H9 (cell line): ENCODE measurements at regions not wholly inside any gene's neighbourhood (a gene's known extent, or its start where the extent isn't known, plus 50 kb on each side); places are given as distances from the start of the nearest gene placed in this dataset.

Experiments
- DNase-seq: peaks from one replicate; pipeline ENCODE4 v3.0.0-alpha.2; 2017
- H2AFZ ChIP-seq: one replicate; pipeline ENCODE4 v1.6.1; 2013; ENCODE audit warnings: mild to moderate bottlenecking, low read length, control low read depth, moderate library complexity
- H2AK5ac ChIP-seq: 2 replicates; pipeline ENCODE4 v1.6.1; 2013; ENCODE audit warnings: low read length, control low read depth, mixed read lengths; ENCODE audit not compliant: insufficient read length
- H2BK120ac ChIP-seq: one replicate; pipeline ENCODE4 v1.6.1; 2013; ENCODE audit warnings: low read depth, mild to moderate bottlenecking, low read length, control low read depth, inconsistent platforms; ENCODE audit not compliant: poor library complexity, severe bottlenecking
- H2BK12ac ChIP-seq: 2 replicates; pipeline ENCODE4 v1.6.1; 2013; ENCODE audit warnings: low read length, control low read depth, mixed read lengths, low read depth; ENCODE audit not compliant: insufficient read length
- H2BK15ac ChIP-seq: 2 replicates; pipeline ENCODE4 v1.6.1; 2013; ENCODE audit warnings: low read depth, low read length, control low read depth
- H2BK20ac ChIP-seq: one replicate; pipeline ENCODE4 v1.6.1; 2013; ENCODE audit warnings: low read depth, mild to moderate bottlenecking, low read length, control low read depth, inconsistent platforms; ENCODE audit not compliant: poor library complexity, severe bottlenecking
- H2BK5ac ChIP-seq: 2 replicates; pipeline ENCODE4 v1.6.1; 2013; ENCODE audit warnings: low read length, control low read depth, mixed read lengths; ENCODE audit not compliant: insufficient read length
- H3K14ac ChIP-seq: 2 replicates; pipeline ENCODE4 v1.6.1; 2013; ENCODE audit warnings: low read length, control low read depth; ENCODE audit not compliant: insufficient read depth
- H3K18ac ChIP-seq: 2 replicates; pipeline ENCODE4 v1.6.1; 2013; ENCODE audit warnings: low read depth, mild to moderate bottlenecking, mixed read lengths, low read length, control low read depth; ENCODE audit not compliant: insufficient read length
- H3K23ac ChIP-seq: 2 replicates; pipeline ENCODE4 v1.6.1; 2013; ENCODE audit warnings: low read length, control low read depth, mixed read lengths, low read depth; ENCODE audit not compliant: insufficient read length
- H3K23me2 ChIP-seq: 2 replicates; pipeline ENCODE4 v1.6.1; 2013; ENCODE audit warnings: low read depth, mild to moderate bottlenecking, mixed read lengths, low read length, control low read depth; ENCODE audit not compliant: insufficient read length, poor library complexity, severe bottlenecking
- H3K27ac ChIP-seq: 2 replicates; pipeline ENCODE4 v1.5.1; 2013; ENCODE audit warnings: low read length, control low read depth, mixed read lengths, low read depth; ENCODE audit not compliant: insufficient read length
- H3K27me3 ChIP-seq: 2 replicates; pipeline ENCODE4 v1.6.1; 2013; ENCODE audit warnings: low read length, control low read depth, inconsistent platforms; ENCODE audit not compliant: insufficient read depth
- H3K4ac ChIP-seq: 2 replicates; pipeline ENCODE4 v1.6.1; 2013; ENCODE audit warnings: low read depth, mild to moderate bottlenecking, control low read depth, inconsistent platforms, low read length, moderate library complexity
- H3K4me1 ChIP-seq: 2 replicates; pipeline ENCODE4 v1.6.1; 2013; ENCODE audit warnings: low read length, control low read depth, inconsistent platforms; ENCODE audit not compliant: insufficient read depth
- H3K4me2 ChIP-seq: 2 replicates; pipeline ENCODE4 v1.6.1; 2013; ENCODE audit warnings: low read length, control low read depth, mixed read lengths; ENCODE audit not compliant: insufficient read length, insufficient read depth
- H3K56ac ChIP-seq: 2 replicates; pipeline ENCODE4 v1.6.1; 2013; ENCODE audit warnings: low read depth, mild to moderate bottlenecking, mixed read lengths, low read length, control low read depth; ENCODE audit not compliant: insufficient read length
- H3K79me1 ChIP-seq: 2 replicates; pipeline ENCODE4 v1.6.1; 2013; ENCODE audit warnings: low read depth, mild to moderate bottlenecking, moderate library complexity, low read length, control low read depth, inconsistent platforms; ENCODE audit not compliant: insufficient read depth, poor library complexity, severe bottlenecking
- H3K79me2 ChIP-seq: 2 replicates; pipeline ENCODE4 v1.6.1; 2013; ENCODE audit warnings: low read length, control low read depth, inconsistent platforms; ENCODE audit not compliant: insufficient read depth
- H3K9ac ChIP-seq: 2 replicates; pipeline ENCODE4 v1.6.1; 2013; ENCODE audit warnings: low read length, control low read depth, mixed read lengths; ENCODE audit not compliant: insufficient read length; ENCODE audit errors: extremely low read depth
- H3K9me3 ChIP-seq: one replicate; pipeline ENCODE4 v1.6.1; 2013; ENCODE audit warnings: low read depth, low read length, inconsistent platforms; ENCODE audit not compliant: control insufficient read depth
- H3T11ph ChIP-seq: one replicate; pipeline ENCODE4 v1.6.1; 2013; ENCODE audit warnings: mild to moderate bottlenecking, low read length, control low read depth, inconsistent platforms
- H4K20me1 ChIP-seq: one replicate; pipeline ENCODE4 v1.6.1; 2013; ENCODE audit not compliant: control insufficient read depth, insufficient read length, insufficient read depth
- H4K5ac ChIP-seq: 2 replicates; pipeline ENCODE4 v1.6.1; 2013; ENCODE audit warnings: low read depth, mild to moderate bottlenecking, mixed read lengths, low read length, control low read depth; ENCODE audit not compliant: insufficient read length
- H4K8ac ChIP-seq: replicated peaks from 2 replicates; pipeline ENCODE4 v1.6.1; 2013; ENCODE audit warnings: low read length, control low read depth, mixed read lengths, low read depth; ENCODE audit not compliant: insufficient read length
- H4K91ac ChIP-seq: 2 replicates; pipeline ENCODE4 v1.6.1; 2013; ENCODE audit warnings: low read depth, mild to moderate bottlenecking, moderate library complexity, mixed read lengths, low read length, control low read depth; ENCODE audit not compliant: insufficient read length
- H3K27ac Mint-ChIP-seq, 3 experiments: 2 replicates in 2 of 3; 3 replicates in 1 of 3; pipeline ENCODE4 v1.8.0; 2020 to 2021; ENCODE audit warnings: mixed read lengths in 3 of 3, mild to moderate bottlenecking in 1 of 3, moderate library complexity in 1 of 3
- H3K27me3 Mint-ChIP-seq: 2 replicates; pipeline ENCODE4 v1.8.0; 2021; ENCODE audit warnings: low read depth, mild to moderate bottlenecking, moderate library complexity, mixed read lengths
- H3K36me3 Mint-ChIP-seq, 3 experiments: 2 replicates in 2 of 3; 3 replicates in 1 of 3; pipeline ENCODE4 v1.8.0; 2020 to 2021; ENCODE audit warnings: low read depth in 3 of 3, mixed read lengths in 3 of 3; ENCODE audit not compliant: insufficient read depth in 1 of 3
- H3K4me1 Mint-ChIP-seq, 2 experiments: 2 replicates each; pipeline ENCODE4 v1.8.0; 2020; ENCODE audit warnings: mixed read lengths in 2 of 2
- H3K4me3 Mint-ChIP-seq, 2 experiments: 2 replicates in 1 of 2; 3 replicates in 1 of 2; pipeline ENCODE4 v1.8.0; 2020 to 2021; ENCODE audit warnings: mild to moderate bottlenecking in 2 of 2, mixed read lengths in 2 of 2, moderate library complexity in 1 of 2
- H3K9me3 Mint-ChIP-seq, 2 experiments: 2 replicates in 1 of 2; 3 replicates in 1 of 2; pipeline ENCODE4 v1.8.0; 2020; ENCODE audit warnings: mild to moderate bottlenecking in 2 of 2, mixed read lengths in 2 of 2, moderate library complexity in 1 of 2
- WGBS: extraction: QIAGEN DNeasy Blood & Tissue Kit; methylation state at CpG from one replicate; pipeline ENCODE4 v1.1.7; 2013; ENCODE audit warnings: missing lambda C conversion rate, low lambda C conversion rate, mixed read lengths; ENCODE audit not compliant: insufficient read length; ENCODE audit errors: extremely low coverage; 5-methylcytosine and 5-hydroxymethylcytosine counted together
- TF ChIP-seq, protein P1 (sequence below): fragments of 200-600 bp; sonication (generic); conservative IDR thresholded peaks from 3 replicates; pipeline ENCODE4 v1.8.0; 2021; ENCODE audit warnings: antibody characterized with exemption, mild to moderate bottlenecking

DNA sequence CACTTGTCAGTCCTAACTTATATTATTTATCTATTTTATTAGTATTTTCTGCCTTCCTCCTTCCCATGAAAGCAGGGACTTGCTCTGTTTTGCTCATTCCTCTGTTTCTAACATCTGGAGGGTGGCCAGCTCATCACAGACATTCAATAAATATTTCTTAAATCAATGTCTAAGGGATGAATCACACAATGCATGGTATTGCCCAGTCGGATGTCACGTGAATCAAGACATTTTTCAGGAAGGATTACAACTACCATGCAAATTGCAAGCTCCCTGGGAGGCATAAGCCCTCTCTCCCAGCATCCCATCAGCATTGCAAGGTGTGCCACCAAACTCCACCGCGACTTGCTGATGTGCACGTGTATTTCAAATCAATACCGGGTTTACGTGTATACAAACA lies 146.6 kb upstream of the RNF32 start:
- WGBS: no CpG with 5 or more reads among the region's 7 CpGs
- no peak overlapping the region for H3T11ph ChIP-seq
- Mint-ChIP-seq H3K9me3 (no peaks in the 10 kb centered on the region), H3K4me1 (no peaks in the 10 kb centered on the region), H3K27me3 (peaks cover 2% of the 10 kb centered on the region; the same call in 1 of the 2 replicates), H3K4me3 (no peak overlapping the region), H3K36me3 (no peaks in the 10 kb centered on the region), H3K27ac (no peak overlapping the region)
- no peak overlapping the region for H3K23ac ChIP-seq
- no peak overlapping the region for H2BK15ac ChIP-seq
- no peak overlapping the region for H2AFZ ChIP-seq
- no peak overlapping the region for H2BK120ac ChIP-seq
- no peak overlapping the region for H3K56ac ChIP-seq
- H3K4ac ChIP-seq: no peak overlapping the region
- H2BK20ac ChIP-seq: no peak overlapping the region
- no peaks in the 10 kb centered on the region for H3K27me3 ChIP-seq
- TF ChIP-seq, protein P1, sequence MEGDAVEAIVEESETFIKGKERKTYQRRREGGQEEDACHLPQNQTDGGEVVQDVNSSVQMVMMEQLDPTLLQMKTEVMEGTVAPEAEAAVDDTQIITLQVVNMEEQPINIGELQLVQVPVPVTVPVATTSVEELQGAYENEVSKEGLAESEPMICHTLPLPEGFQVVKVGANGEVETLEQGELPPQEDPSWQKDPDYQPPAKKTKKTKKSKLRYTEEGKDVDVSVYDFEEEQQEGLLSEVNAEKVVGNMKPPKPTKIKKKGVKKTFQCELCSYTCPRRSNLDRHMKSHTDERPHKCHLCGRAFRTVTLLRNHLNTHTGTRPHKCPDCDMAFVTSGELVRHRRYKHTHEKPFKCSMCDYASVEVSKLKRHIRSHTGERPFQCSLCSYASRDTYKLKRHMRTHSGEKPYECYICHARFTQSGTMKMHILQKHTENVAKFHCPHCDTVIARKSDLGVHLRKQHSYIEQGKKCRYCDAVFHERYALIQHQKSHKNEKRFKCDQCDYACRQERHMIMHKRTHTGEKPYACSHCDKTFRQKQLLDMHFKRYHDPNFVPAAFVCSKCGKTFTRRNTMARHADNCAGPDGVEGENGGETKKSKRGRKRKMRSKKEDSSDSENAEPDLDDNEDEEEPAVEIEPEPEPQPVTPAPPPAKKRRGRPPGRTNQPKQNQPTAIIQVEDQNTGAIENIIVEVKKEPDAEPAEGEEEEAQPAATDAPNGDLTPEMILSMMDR: no peak
- no peak overlapping the region for H2BK5ac ChIP-seq
- H4K8ac ChIP-seq: no peak overlapping the region
- H3K9me3 ChIP-seq: no peaks in the 10 kb centered on the region
- no peak overlapping the region for H3K9ac ChIP-seq
- no peak for DNase-seq
- H3K79me2 ChIP-seq: no peaks in the 10 kb centered on the region
- no peak overlapping the region for H3K27ac ChIP-seq
- no peaks in the 10 kb centered on the region for H3K79me1 ChIP-seq
- H2BK12ac ChIP-seq: no peak overlapping the region
- H4K5ac ChIP-seq: no peak overlapping the region
- no peak overlapping the region for H3K4me2 ChIP-seq
- H3K18ac ChIP-seq: no peak overlapping the region
- H3K14ac ChIP-seq: no peak overlapping the region
- H4K20me1 ChIP-seq: no peaks in the 10 kb centered on the region
- H3K23me2 ChIP-seq: no peaks in the 10 kb centered on the region
- no peak overlapping the region for H4K91ac ChIP-seq
- no peaks in the 10 kb centered on the region for H3K4me1 ChIP-seq
- H2AK5ac ChIP-seq: no peak overlapping the region
